Fibroblast of skin of left biceps (primary cell): ENCODE measurements at regions not wholly inside any gene's neighbourhood (a gene's known extent, or its start where the extent isn't known, plus 50 kb on each side); places are given as distances from the start of the nearest gene placed in this dataset.
"Not testable (repeated sequence)": the region's sequence is repeated elsewhere in the genome, so short reads cannot be mapped to it uniquely, and the experiment has no call there.

Source experiments
- DNase-seq, 2 experiments: peaks; one replicate each; pipeline ENCODE4 v3.0.0-alpha.2; 2013; ENCODE audit warnings: low read depth in 2 of 2

GRCh38 chr16:29234536-29235275 is 171.8 kb downstream of the NPIPB11 start:
- DNase-seq = not testable (repeated sequence)

GRCh38 chr16:29233705-29234404 is 172.7 kb downstream of the NPIPB11 start:
- DNase-seq = not testable (repeated sequence)

DNA sequence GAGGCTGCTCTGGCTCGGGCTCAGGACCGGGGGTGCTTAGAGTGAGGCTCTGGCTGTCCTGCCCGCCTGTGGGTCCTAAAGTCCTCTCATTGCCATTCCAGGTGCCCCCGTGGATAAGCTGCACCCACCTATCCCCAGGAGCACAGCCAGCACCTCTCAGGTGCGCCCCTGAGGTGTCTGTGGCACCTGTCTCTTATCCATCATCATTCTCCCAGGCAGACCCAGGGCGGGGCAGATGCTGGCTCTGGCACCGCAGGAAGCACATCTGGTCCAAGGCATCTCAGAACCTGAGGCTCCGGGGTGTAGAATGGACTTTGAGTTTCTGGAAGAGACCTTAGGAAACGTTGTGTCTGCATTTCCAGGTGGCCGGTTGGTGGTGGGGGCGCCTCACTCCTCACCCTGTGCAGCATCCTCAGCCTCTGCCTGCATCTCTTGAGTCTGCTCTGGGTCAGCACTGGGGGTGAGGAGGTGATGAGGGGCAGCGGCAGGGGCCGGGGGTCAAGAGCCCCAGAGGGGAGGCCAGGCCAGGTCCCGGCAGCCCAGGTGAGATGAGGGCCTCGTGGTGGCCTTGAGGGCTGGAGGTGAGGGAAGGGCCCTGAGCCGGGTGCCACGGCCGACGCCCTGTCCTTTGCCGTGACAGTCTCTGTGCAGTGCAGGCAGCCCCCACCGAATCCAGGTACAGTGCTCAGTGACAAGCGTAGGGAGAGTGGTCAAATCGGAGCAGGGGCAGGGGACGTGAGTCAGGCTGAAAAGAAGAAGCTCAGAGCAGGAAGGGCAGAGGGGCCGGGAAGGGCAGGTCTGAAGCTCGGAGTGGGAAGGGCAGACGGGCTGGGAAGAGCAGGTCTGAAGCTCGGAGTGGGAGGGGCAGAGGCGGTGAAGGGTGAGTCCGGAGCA is 173.5 kb downstream of the NPIPB11 start:
- no peak for DNase-seq

DNA sequence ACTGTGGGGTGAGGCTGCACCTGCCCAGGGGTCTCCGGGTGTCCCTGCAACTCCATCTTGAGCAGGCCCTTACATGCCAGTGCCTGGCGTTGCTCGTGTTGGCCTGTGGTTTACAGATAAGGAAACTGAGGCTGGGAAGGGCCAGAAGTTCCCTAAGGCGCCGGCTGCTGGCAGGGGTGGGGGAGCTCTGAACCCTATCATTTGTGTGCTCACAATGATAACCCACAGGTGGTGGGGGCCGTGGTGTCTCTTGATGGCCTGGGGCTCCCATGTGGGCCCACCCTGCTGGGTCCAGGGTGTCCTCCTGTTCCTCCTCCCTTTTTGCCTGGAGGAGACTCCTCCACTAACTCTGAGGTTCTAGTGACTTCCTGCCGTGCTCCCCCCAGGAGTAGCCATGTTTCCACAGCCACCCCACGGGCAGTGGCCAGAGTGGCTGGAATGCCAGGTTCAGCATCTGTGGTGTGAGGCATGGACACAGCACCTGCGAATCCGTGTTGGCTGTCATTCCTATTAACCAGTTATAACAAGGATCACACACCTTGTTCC is 174.3 kb downstream of the NPIPB11 start:
- DNase-seq = not testable (repeated sequence)

- DNase-seq = no peak
Observed at GRCh38 chr16:29231244-29231643, 175.3 kb downstream of the NPIPB11 start.

DNA sequence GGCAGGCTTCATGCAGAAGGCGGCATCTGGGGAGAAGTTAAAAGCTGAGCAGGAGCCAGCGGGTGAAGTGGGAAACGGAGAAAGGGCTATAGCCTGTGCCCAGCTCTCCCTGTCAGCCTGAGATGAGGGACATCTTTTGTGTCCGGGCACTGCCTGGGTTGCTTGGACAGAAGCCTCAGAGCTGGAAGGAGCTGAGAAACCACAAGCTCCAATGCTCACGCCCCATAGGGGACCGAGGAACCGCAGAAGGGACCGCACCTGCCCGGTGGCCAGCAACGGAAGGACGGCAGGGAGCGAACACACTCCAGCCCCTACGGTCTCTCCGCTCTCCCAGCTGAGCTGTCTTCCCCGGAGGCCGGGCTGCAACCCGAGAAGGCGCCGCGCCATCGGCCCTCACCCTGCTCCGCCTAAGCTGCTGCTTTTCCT is 175.8 kb downstream of the NPIPB11 start:
- DNase-seq = no peak

- not testable (repeated sequence) for DNase-seq
Observed at GRCh38 chr16:29230006-29230668, 176.4 kb downstream of the NPIPB11 start.

DNA sequence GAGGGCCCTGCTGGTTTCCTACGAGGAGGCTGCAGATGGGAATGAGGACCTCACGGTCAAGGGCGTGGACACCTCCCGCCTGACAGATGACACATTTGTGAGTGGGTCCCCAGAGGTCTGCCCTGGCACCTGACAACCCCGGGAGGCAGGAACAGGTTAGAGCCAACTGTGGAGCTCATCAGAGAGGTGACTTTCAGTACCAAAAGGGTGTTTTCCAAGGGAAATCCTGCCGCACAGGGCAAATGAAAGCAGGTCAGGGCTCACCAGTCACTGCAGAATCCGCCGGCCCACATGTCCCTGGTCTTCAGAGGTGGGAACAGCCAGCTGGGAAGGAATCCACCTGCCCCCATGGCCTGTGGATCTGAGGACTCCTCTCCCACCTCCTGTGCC is 176.9 kb downstream of the NPIPB11 start:
- not testable (repeated sequence) for DNase-seq

DNA sequence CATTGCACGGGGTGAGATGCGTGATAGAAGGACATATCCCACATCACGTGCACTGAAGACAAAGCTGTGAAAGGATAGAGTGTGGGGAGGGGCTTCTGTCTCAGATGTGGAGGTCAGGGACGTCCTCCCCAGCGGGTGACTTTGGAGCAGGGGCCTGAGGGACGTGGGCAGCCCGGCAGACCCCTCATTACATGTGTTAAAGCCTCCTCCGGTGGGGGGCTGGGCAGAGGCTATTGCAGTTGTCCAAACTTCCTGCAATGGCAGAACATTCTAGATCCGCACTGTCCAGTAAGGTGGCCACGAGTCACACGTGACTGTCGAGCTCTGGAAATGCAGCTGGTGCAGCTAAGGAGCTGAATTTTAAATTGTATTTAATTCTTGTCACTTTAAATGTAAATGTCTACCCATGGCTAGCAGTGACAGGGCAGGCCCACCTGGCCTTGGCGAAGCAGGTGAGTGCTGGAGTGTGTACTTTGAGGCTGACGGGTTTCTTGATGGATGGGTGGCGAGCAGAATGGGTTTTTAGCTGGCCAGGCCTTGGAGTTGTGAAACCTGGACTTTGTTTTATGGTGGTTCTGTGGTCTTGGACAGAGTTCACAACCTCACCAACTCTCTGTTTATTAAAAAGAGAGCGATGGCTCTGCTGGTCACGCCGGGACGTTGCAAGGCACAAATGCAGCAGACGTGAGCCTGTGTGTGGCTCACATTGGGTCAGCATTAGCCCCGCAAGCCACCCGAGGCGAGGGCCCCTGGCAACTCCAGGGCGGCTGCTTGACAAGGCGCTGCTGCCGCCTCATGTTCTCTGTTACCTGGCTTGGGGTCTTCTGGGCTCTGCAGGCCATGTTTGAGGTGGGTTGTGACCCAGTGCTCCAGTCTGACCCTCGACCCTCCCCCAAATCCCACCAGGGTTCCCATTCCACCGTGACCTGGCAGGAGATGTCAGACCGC is 177.6 kb downstream of the NPIPB11 start:
- DNase-seq = not testable (repeated sequence)

DNA sequence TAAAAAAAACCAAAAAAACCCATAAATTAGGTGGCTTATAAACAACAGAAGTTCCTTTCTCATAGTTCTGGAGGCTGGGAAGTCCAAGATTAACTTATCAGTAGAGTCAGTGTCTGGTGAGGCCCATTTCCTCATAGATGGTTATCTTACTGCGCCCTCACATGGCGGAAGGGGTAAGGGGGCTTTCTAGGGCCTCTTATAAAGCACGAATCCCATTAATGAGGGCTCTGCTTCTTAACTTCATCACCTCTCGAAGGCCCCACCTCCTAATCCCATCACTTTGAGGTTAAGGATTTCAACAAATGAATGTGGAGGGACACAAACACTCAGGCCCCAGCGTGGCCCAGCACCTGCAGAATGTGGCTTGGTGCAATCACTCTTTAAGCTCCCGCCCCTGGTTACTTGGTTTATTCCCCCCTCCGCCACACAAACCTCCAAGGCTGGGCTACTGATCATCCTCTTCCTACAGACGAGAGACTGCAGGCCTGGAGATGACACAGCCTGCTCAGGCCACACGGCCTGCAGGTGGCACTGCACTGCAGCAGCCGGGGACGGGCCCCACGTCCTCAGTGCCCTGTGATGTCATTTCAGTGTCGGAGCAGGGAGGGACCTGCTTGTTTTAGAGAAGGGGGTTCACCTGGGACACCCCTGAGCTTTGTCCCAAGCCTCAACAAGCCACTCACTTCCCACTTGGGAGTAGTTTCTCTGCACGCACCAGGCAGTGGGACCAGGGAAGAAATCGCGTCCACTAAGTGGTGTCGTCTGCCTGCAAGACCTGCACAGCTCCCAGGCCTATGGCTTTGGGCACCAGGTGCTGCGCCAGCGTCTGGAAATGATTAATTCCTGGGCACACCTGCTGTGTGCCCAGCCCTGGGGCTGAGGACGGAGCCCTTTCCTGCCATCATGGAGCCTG is 178.5 kb downstream of the NPIPB11 start:
- not testable (repeated sequence) for DNase-seq

GRCh38 chr16:29226782-29227181 is 179.7 kb downstream of the NPIPB11 start:
- DNase-seq = no peak

- not testable (repeated sequence) for DNase-seq
Observed at GRCh38 chr16:29224675-29225074, 181.8 kb downstream of the NPIPB11 start.

DNA sequence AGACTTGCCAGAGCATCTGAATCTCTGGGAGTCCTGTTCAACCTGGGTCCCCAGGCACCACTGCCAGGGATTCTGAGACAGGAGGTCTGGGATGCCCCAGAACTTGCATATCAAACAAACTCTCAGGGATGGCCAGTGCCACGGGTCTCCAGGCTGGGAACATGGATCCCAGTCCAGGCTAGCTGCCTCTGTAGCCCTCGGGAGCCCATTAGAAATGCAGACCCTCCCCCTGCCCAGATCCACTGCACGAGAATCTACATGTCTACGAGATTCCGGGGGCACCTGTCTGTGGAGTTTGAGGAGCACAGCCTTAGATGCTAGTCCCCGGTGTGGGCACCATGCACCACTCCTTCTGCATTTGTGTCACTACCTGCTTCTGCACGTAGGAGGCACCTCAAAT is 183.9 kb downstream of the NPIPB11 start:
- DNase-seq = not testable (repeated sequence)

GRCh38 chr16:29222008-29222407 is 184.5 kb downstream of the NPIPB11 start:
- not testable (repeated sequence) for DNase-seq

- peak; percentile 77 to 81 for DNase-seq
Observed at GRCh38 chr16:29221281-29221955, 185.1 kb downstream of the NPIPB11 start.

DNA sequence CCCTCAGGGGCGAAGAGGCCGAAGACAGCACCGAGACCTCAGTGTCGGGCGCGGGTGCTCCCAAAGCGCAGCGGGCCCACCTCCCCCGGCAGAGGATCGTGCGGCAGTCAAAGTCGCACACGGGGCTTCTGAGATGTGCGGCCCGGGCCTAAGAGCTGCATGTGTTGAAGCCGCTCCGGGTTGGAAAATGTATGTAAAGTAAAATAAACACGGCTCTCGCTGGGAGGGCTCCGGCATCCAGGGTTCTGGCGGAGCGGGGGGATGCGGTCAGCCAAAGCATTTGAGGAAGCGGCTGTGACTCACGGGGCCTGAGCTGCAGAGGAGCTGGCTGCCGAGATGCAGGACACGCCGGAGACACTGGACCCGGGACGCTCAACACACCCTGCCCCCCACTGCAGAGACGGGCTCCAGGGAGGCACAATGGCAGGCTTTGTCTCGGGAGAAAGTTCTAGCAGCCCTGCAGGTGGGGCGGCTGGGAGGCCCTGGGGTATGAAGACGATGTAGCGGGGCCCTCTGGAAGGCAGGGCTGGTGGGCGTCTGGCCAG is 185.8 kb downstream of the NPIPB11 start:
- DNase-seq = peak; percentile 82 to 84

- DNase-seq = not testable (repeated sequence)
Observed at GRCh38 chr16:29219966-29220646, 186.4 kb downstream of the NPIPB11 start.

GRCh38 chr16:29219562-29219961 is 186.9 kb downstream of the NPIPB11 start:
- DNase-seq = not testable (repeated sequence)
